ENCODE measurements at regions not wholly inside any gene's neighbourhood (a gene's known extent, or its start where the extent isn't known, plus 50 kb on each side); places are given as distances from the start of the nearest gene placed in this dataset.

DNA sequence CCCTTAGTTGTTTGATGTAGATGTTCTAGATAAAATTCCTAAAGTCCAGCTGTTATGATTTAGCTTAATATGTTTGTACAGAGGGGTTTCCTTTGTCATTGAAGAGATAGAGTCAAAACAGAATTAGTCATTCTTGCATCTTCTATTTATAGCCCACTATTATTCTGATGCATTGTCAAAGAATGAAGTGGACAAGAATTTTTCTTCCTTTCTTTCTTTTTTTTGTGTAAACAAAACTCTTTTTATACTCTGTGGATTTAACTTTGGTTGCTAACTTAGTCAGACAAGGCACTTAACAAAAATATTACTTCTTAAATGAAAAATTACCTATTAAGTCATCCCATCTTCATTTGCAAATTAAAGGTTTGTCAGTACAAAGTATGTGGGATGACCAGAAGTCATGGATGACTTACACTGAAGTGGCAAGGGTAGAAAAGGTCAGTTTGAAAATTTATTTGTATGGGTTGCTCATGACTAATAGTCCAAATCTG, 215.6 kb upstream of the DDHD1 start:
- H3K79me2 ChIP-seq (ENCODE audit: insufficient read depth, low read length), result no peaks in the 10 kb centered on the region
- H4K20me1 ChIP-seq (ENCODE audit: low read depth, low read length), result no peaks in the 10 kb centered on the region
- no peaks in the 10 kb centered on the region for H3K9me2 ChIP-seq (replicated peaks; ENCODE audit: insufficient read depth, low read length)
- H3K4me3 ChIP-seq (ENCODE audit: insufficient read depth, low read length, poor library complexity, severe bottlenecking), result no peak overlapping the region
- H3K4me2 ChIP-seq (ENCODE audit: low read depth, low read length, poor library complexity, severe bottlenecking), result no peak overlapping the region
- no peak overlapping the region for H3K27ac ChIP-seq (ENCODE audit: low read depth, low read length)
- H3F3A ChIP-seq (ENCODE audit: insufficient read depth), result no peaks in the 10 kb centered on the region
- no peak overlapping the region for H3K9ac ChIP-seq (ENCODE audit: low read length)
- TF ChIP-seq, protein P1, sequence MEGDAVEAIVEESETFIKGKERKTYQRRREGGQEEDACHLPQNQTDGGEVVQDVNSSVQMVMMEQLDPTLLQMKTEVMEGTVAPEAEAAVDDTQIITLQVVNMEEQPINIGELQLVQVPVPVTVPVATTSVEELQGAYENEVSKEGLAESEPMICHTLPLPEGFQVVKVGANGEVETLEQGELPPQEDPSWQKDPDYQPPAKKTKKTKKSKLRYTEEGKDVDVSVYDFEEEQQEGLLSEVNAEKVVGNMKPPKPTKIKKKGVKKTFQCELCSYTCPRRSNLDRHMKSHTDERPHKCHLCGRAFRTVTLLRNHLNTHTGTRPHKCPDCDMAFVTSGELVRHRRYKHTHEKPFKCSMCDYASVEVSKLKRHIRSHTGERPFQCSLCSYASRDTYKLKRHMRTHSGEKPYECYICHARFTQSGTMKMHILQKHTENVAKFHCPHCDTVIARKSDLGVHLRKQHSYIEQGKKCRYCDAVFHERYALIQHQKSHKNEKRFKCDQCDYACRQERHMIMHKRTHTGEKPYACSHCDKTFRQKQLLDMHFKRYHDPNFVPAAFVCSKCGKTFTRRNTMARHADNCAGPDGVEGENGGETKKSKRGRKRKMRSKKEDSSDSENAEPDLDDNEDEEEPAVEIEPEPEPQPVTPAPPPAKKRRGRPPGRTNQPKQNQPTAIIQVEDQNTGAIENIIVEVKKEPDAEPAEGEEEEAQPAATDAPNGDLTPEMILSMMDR (IDR thresholded peaks at IDR 0.05; ENCODE audit: insufficient read depth, low read length, poor library complexity, severe bottlenecking), result no peak
- no peak for TF ChIP-seq EZH2phosphoT487 (conservative IDR thresholded peaks at IDR 0.05; ENCODE audit: low read length)
- H3K9me3 ChIP-seq (ENCODE audit: insufficient read depth, low read length), result no peaks in the 10 kb centered on the region
- H3K27me3 ChIP-seq (ENCODE audit: low read length), result no peaks in the 10 kb centered on the region
- no peaks in the 10 kb centered on the region for H3K36me3 ChIP-seq (ENCODE audit: low read length)
- no peak overlapping the region for H2AFZ ChIP-seq (ENCODE audit: low read depth, low read length, severe bottlenecking)

DNA sequence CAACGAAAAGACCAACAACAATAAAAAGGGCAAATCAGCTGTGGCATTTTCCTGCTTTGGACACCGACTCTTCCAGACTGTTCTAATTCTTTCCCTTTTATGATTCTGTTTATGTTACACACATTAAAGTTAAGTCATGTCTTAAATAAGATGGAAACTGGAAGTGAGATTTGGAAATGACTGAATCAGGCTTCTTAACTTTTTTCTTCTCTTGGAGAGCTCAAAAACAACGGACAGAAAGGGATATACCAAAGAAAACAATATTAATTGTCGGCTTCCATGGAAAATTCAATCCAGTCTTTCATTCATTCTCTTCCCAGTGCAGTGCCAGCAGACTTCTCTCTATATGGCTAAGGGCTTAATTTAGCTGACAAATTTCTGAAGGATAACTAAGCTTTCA, 214.9 kb upstream of the DDHD1 start:
- H3F3A ChIP-seq (ENCODE audit: insufficient read depth), result no peaks in the 10 kb centered on the region
- H3K9ac ChIP-seq (ENCODE audit: low read length), result no peak overlapping the region
- H3K36me3 ChIP-seq (ENCODE audit: low read length), result no peaks in the 10 kb centered on the region
- H3K4me3 ChIP-seq (ENCODE audit: insufficient read depth, low read length, poor library complexity, severe bottlenecking), result no peak overlapping the region
- H3K79me2 ChIP-seq (ENCODE audit: insufficient read depth, low read length), result no peaks in the 10 kb centered on the region
- H4K20me1 ChIP-seq (ENCODE audit: low read depth, low read length), result no peaks in the 10 kb centered on the region
- H3K27me3 ChIP-seq (ENCODE audit: low read length), result no peaks in the 10 kb centered on the region
- H3K4me2 ChIP-seq (ENCODE audit: low read depth, low read length, poor library complexity, severe bottlenecking), result no peak overlapping the region
- H3K27ac ChIP-seq (ENCODE audit: low read depth, low read length), result no peak overlapping the region
- no peaks in the 10 kb centered on the region for H3K9me2 ChIP-seq (replicated peaks; ENCODE audit: insufficient read depth, low read length)
- H3K9me3 ChIP-seq (ENCODE audit: insufficient read depth, low read length), result no peaks in the 10 kb centered on the region
- no peak overlapping the region for H2AFZ ChIP-seq (ENCODE audit: low read depth, low read length, severe bottlenecking)
- TF ChIP-seq EZH2phosphoT487 (conservative IDR thresholded peaks at IDR 0.05; ENCODE audit: low read length), result no peak
- TF ChIP-seq, protein P1 (IDR thresholded peaks at IDR 0.05; ENCODE audit: insufficient read depth, low read length, poor library complexity, severe bottlenecking), result no peak

DNA sequence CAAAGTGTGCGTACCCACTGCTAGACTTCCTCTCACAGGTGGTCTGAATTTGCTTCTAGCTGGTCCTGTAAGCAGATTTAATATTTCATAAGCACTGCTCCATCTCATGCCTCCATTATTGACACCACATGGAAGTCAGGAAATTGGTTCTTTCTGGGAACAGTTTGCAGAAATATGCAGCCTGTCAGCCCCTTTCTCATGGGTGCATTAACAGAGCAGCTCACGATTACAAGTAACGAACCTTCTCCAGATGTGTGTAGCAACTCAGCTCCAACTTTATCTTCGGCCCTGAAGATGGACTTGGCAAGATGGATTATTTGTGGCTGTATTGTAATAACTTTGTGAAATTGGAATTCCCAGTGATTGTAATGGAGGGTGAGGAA, 214.5 kb upstream of the DDHD1 start:
- Histone ChIP-seq H3K27me3 (ENCODE audit: low read length) (no peaks in the 10 kb centered on the region), H3F3A (ENCODE audit: insufficient read depth) (no peaks in the 10 kb centered on the region), H3K4me2 (ENCODE audit: low read depth, low read length, poor library complexity, severe bottlenecking) (no peak overlapping the region), H3K9me2 (replicated peaks; ENCODE audit: insufficient read depth, low read length) (no peaks in the 10 kb centered on the region), H3K9me3 (ENCODE audit: insufficient read depth, low read length) (no peaks in the 10 kb centered on the region), H3K4me3 (ENCODE audit: insufficient read depth, low read length, poor library complexity, severe bottlenecking) (no peak overlapping the region), H3K9ac (ENCODE audit: low read length) (no peak overlapping the region), H3K27ac (ENCODE audit: low read depth, low read length) (no peak overlapping the region), H3K79me2 (ENCODE audit: insufficient read depth, low read length) (no peaks in the 10 kb centered on the region), H4K20me1 (ENCODE audit: low read depth, low read length) (no peaks in the 10 kb centered on the region), H2AFZ (ENCODE audit: low read depth, low read length, severe bottlenecking) (no peak overlapping the region), H3K36me3 (ENCODE audit: low read length) (no peaks in the 10 kb centered on the region)
- TF ChIP-seq, protein P1 (IDR thresholded peaks at IDR 0.05; ENCODE audit: insufficient read depth, low read length, poor library complexity, severe bottlenecking), result no peak
- TF ChIP-seq EZH2phosphoT487 (conservative IDR thresholded peaks at IDR 0.05; ENCODE audit: low read length), result no peak

Data from SU-DHL-6 (cell line).